ENCODE measurements at regions not wholly inside any gene's neighbourhood (a gene's known extent, or its start where the extent isn't known, plus 50 kb on each side); places are given as distances from the start of the nearest gene placed in this dataset.

DNA sequence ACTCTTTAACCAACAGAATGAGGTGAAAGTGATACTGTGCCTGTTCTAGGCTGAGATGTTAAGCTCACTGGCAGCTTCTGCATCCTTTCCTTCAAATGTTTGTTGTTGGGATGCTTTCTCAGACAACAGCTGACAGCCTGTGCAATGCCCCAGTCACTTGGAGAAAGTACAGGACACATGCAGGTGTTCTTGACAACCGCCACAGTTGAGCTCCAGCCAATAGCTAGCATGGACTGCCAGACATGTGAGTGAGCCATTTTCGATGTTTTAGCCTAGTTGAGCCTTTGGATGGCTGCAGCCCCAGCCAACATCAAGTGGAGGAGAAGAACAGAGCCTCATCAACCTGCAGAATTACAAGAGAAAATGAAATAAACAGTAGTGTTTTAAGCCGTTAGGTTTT, 94.1 kb upstream of the PPP3CA start:
- no peak for DNase-seq
- Histone ChIP-seq H3K4me3 (ENCODE audit: low read depth, low read length) (no peak overlapping the region), H3K4me1 (no peaks in the 10 kb centered on the region), H3K36me3 (ENCODE audit: control insufficient read depth, insufficient read depth, low read length) (no peaks in the 10 kb centered on the region), H3K27me3 (replicated peaks; ENCODE audit: control insufficient read depth, insufficient read depth, low read length) (no peaks in the 10 kb centered on the region), H3K9me3 (no peaks in the 10 kb centered on the region)
- ChIA-PET CTCF (no interaction called here), POLR2A (no interaction called here)
- Mint-ChIP-seq H3K36me3 (ENCODE audit: insufficient read depth, unreplicated experiment) (no peaks in the 10 kb centered on the region), H3K4me3 (ENCODE audit: unreplicated experiment) (no peak overlapping the region), H3K27ac (ENCODE audit: unreplicated experiment) (no peak overlapping the region), H3K4me1 (ENCODE audit: low read depth, unreplicated experiment) (no peaks in the 10 kb centered on the region), H3K9me3 (ENCODE audit: unreplicated experiment) (no peaks in the 10 kb centered on the region), H3K27me3 (ENCODE audit: insufficient read depth, unreplicated experiment) (no peaks in the 10 kb centered on the region)
- no peak for TF ChIP-seq CTCF (IDR thresholded peaks at IDR 0.05; ENCODE audit: insufficient read depth in 1 of 2, low read depth in 1 of 2, low read length in 1 of 2, severe bottlenecking in 1 of 2, unreplicated experiment in 1 of 2)
- no TSS peak for BruUV-seq (replicated peaks)
- intact Hi-C loops (cut with micrococcal nuclease; ENCODE audit: unreplicated experiment): no loop called here

DNA sequence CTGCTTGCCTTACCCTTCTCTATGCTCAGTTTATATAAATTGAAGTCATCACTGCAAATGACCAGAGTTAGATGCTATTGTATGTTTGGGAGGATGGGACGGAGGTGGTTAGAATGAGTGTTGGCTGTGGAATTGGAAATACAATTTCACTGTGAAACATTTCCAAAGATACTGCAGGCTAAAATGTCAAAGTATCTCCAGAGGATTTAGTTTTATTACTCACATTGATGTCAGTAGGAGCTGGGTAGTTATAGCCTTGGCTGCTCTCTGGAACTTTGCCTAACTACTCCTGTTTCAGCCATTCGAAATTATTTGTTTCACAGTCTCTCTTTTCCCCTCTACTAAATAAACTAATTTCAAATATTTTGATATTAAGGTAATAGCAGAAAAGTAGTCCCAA, 92.6 kb upstream of the PPP3CA start:
- no TSS peak for BruUV-seq (replicated peaks)
- H3K27ac Mint-ChIP-seq (ENCODE audit: unreplicated experiment): no peak overlapping the region
- no peak for DNase-seq
- no peak overlapping the region for H3K4me3 ChIP-seq (ENCODE audit: low read depth, low read length)
- ChIA-PET POLR2A (interaction anchor here (0.7 kb wide), 1 partner anchor 537 kb away, joined by 3 read pairs; no protein-coding TSS in a partner anchor), CTCF (no interaction called here)
- H3K4me3 Mint-ChIP-seq (ENCODE audit: unreplicated experiment): no peak overlapping the region
- H3K9me3 ChIP-seq: no peaks in the 10 kb centered on the region
- H3K4me1 ChIP-seq: no peaks in the 10 kb centered on the region
- H3K36me3 ChIP-seq (ENCODE audit: control insufficient read depth, insufficient read depth, low read length): no peaks in the 10 kb centered on the region
- no peak for TF ChIP-seq CTCF (IDR thresholded peaks at IDR 0.05; ENCODE audit: insufficient read depth in 1 of 2, low read depth in 1 of 2, low read length in 1 of 2, severe bottlenecking in 1 of 2, unreplicated experiment in 1 of 2)
- H3K27me3 Mint-ChIP-seq (ENCODE audit: insufficient read depth, unreplicated experiment): no peaks in the 10 kb centered on the region
- H3K27me3 ChIP-seq (replicated peaks; ENCODE audit: control insufficient read depth, insufficient read depth, low read length): no peaks in the 10 kb centered on the region
- no peaks in the 10 kb centered on the region for H3K36me3 Mint-ChIP-seq (ENCODE audit: insufficient read depth, unreplicated experiment)
- no peaks in the 10 kb centered on the region for H3K4me1 Mint-ChIP-seq (ENCODE audit: low read depth, unreplicated experiment)
- intact Hi-C loops (cut with micrococcal nuclease; ENCODE audit: unreplicated experiment): loop anchor here (10.0 kb wide), 1 partner anchor 275 kb away; no protein-coding TSS in a partner anchor
- H3K9me3 Mint-ChIP-seq (ENCODE audit: unreplicated experiment): no peaks in the 10 kb centered on the region

DNA sequence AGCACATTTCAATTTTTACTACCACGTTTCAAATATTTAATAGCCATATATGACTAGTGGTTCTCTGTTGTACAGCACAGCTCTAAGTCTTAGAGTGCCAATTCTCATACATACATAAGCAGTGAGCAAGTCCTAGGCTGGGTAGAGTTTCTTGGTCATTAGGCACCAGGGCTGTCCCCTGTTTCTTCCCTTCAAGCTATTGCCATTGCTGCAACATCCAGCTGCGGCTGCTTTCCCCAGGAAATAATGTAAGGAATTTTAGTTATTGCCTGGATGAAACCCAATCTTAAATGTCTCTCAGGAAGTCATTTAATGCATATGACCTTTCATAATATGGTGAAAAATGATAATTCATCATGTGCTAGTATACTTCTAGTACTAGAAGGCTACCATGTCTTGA, 74.1 kb upstream of the PPP3CA start:
- no peak for DNase-seq
- Histone ChIP-seq H3K9me3 (no peaks in the 10 kb centered on the region), H3K36me3 (ENCODE audit: control insufficient read depth, insufficient read depth, low read length) (no peaks in the 10 kb centered on the region), H3K4me3 (ENCODE audit: low read depth, low read length) (no peak overlapping the region), H3K27me3 (replicated peaks; ENCODE audit: control insufficient read depth, insufficient read depth, low read length) (no peaks in the 10 kb centered on the region), H3K4me1 (no peaks in the 10 kb centered on the region)
- no peak overlapping the region for H3K27ac Mint-ChIP-seq (ENCODE audit: unreplicated experiment)
- no peaks in the 10 kb centered on the region for H3K36me3 Mint-ChIP-seq (ENCODE audit: insufficient read depth, unreplicated experiment)
- POLR2A ChIA-PET: no interaction called here
- intact Hi-C loops (cut with micrococcal nuclease; ENCODE audit: unreplicated experiment): no loop called here
- no peaks in the 10 kb centered on the region for H3K9me3 Mint-ChIP-seq (ENCODE audit: unreplicated experiment)
- no peaks in the 10 kb centered on the region for H3K27me3 Mint-ChIP-seq (ENCODE audit: insufficient read depth, unreplicated experiment)
- H3K4me1 Mint-ChIP-seq (ENCODE audit: low read depth, unreplicated experiment): no peaks in the 10 kb centered on the region
- H3K4me3 Mint-ChIP-seq (ENCODE audit: unreplicated experiment): no peak overlapping the region
- BruUV-seq (replicated peaks): no TSS peak
- no peak for TF ChIP-seq CTCF (IDR thresholded peaks at IDR 0.05; ENCODE audit: insufficient read depth in 1 of 2, low read depth in 1 of 2, low read length in 1 of 2, severe bottlenecking in 1 of 2, unreplicated experiment in 1 of 2)
- CTCF ChIA-PET: no interaction called here
